MCF 10A (cell line): ENCODE measurements at regions not wholly inside any gene's neighbourhood (a gene's known extent, or its start where the extent isn't known, plus 50 kb on each side); places are given as distances from the start of the nearest gene placed in this dataset.

ENCODE experiments used
- BruUV-seq: library from RNA; stranded (reverse); fragments of 400-500 nt; replicated peaks from 2 replicates; lab custom pipeline; 2021; lab: Mats Ljungman, UMichigan
- CTCF ChIA-PET: fragments of 300-600 bp; sonication (Branson Sonifier 250); formaldehyde crosslinking; extraction: SDS; loops from one replicate; lab custom pipeline; 2021; ENCODE audit warnings: antibody characterized with exemption, inconsistent platforms; lab: Yijun Ruan, JAX
- POLR2A ChIA-PET: fragments of 300-600, 350-650 bp; sonication (Branson Sonifier 250); formaldehyde crosslinking; extraction: SDS; loops from one replicate; lab custom pipeline; 2020; ENCODE audit warnings: antibody characterized with exemption, inconsistent platforms; lab: Yijun Ruan, JAX
- DNase-seq: peaks from one replicate; pipeline ENCODE4 v3.0.0-alpha.2; 2018; ENCODE audit not compliant: unreplicated experiment
- H3K27ac Mint-ChIP-seq: one replicate; pipeline ENCODE4 v1.8.0; 2022; ENCODE audit warnings: mild to moderate bottlenecking, low read depth, mixed read lengths; ENCODE audit not compliant: unreplicated experiment
- H3K27me3 Mint-ChIP-seq: one replicate; pipeline ENCODE4 v1.8.0; 2022; ENCODE audit warnings: mixed read lengths; ENCODE audit not compliant: insufficient read depth, unreplicated experiment
- H3K36me3 Mint-ChIP-seq: one replicate; pipeline ENCODE4 v1.8.0; 2022; ENCODE audit warnings: mild to moderate bottlenecking, moderate library complexity, mixed read lengths; ENCODE audit not compliant: insufficient read depth, unreplicated experiment
- H3K4me1 Mint-ChIP-seq: one replicate; pipeline ENCODE4 v1.8.0; 2022; ENCODE audit warnings: mixed read lengths; ENCODE audit not compliant: insufficient read depth, unreplicated experiment
- H3K4me3 Mint-ChIP-seq: one replicate; pipeline ENCODE4 v1.8.0; 2022; ENCODE audit warnings: mild to moderate bottlenecking, moderate library complexity, mixed read lengths; ENCODE audit not compliant: unreplicated experiment
- H3K9me3 Mint-ChIP-seq: one replicate; pipeline ENCODE4 v1.8.0; 2022; ENCODE audit warnings: mixed read lengths; ENCODE audit not compliant: unreplicated experiment
- intact Hi-C: fragments of 100-400 bp; cut with micrococcal nuclease; formaldehyde crosslinking; loops from 2 replicates; pipeline ENCODE4 v1.14.1; 2022
- TF ChIP-seq, protein P1 (sequence below): fragments of 200-600 bp; IDR thresholded peaks from one replicate; pipeline ENCODE4 v1.8.0; 2022; ENCODE audit warnings: antibody characterized with exemption, mild to moderate bottlenecking; ENCODE audit not compliant: unreplicated experiment

DNA sequence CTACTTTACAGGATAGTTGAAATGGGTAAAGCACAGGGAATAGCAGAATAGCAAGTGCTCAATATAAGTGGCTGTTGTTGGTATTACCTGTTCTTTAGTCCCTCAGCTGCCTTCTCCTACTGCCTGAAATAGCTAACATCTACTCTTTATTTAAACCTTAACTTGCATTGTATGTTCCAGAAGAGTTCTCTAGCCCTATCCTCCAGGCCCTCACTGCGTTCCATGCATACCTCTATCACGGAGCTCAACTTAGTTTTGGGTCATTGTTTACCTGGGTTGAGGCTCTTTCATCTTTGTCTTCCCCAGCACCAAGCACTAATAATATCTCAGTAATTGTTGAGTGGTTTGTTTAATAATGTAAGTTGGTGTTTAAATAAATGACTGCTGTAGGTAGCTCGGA lies 242.2 kb upstream of the FANCL start:
- POLR2A ChIA-PET, result no interaction called here
- no TSS peak for BruUV-seq
- peaks cover 12% of the 10 kb centered on the region for H3K9me3 Mint-ChIP-seq

DNA sequence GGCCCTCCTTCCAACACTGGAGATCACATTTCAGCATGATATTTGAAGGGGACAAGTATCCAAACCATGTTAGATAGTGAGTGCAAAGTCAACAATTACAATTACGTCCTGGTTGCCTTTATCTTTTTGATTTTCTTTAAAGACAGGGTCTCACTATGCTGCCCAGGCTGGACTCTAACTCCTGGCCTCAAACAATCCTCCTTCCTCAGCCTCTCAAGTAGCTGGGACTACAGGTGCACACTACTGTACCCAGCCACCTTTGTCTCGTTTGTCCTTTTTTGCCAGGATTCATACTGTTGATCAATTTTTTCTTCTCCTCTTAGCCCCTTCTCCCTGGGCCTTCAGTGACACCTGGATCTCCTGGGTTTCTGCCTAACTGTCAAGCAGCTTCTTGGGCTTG lies 240.5 kb upstream of the FANCL start:
- H3K9me3 Mint-ChIP-seq, result peaks cover under 1% of the 10 kb centered on the region
- ChIA-PET POLR2A (no interaction called here), CTCF (interaction anchor here (0.6 kb wide), 1 partner anchor 267 kb away, joined by 3 read pairs; no protein-coding TSS in a partner anchor)
- no peaks in the 10 kb centered on the region for H3K27me3 Mint-ChIP-seq
- peaks cover 7% of the 10 kb centered on the region for H3K4me1 Mint-ChIP-seq
- no peak for DNase-seq
- TF ChIP-seq, protein P1, sequence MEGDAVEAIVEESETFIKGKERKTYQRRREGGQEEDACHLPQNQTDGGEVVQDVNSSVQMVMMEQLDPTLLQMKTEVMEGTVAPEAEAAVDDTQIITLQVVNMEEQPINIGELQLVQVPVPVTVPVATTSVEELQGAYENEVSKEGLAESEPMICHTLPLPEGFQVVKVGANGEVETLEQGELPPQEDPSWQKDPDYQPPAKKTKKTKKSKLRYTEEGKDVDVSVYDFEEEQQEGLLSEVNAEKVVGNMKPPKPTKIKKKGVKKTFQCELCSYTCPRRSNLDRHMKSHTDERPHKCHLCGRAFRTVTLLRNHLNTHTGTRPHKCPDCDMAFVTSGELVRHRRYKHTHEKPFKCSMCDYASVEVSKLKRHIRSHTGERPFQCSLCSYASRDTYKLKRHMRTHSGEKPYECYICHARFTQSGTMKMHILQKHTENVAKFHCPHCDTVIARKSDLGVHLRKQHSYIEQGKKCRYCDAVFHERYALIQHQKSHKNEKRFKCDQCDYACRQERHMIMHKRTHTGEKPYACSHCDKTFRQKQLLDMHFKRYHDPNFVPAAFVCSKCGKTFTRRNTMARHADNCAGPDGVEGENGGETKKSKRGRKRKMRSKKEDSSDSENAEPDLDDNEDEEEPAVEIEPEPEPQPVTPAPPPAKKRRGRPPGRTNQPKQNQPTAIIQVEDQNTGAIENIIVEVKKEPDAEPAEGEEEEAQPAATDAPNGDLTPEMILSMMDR, result no peak
- no peak overlapping the region for H3K4me3 Mint-ChIP-seq
- intact Hi-C loops, result no loop called here
- no peak overlapping the region for H3K27ac Mint-ChIP-seq
- no peaks in the 10 kb centered on the region for H3K36me3 Mint-ChIP-seq
- BruUV-seq, result no TSS peak

More for the DNA sequence above, 242.2 kb upstream of the FANCL start:
- H3K27me3 Mint-ChIP-seq, result no peaks in the 10 kb centered on the region
- CTCF ChIA-PET, result no interaction called here
- no peak overlapping the region for H3K4me3 Mint-ChIP-seq
- no peak overlapping the region for H3K27ac Mint-ChIP-seq
- no peaks in the 10 kb centered on the region for H3K36me3 Mint-ChIP-seq
- DNase-seq, result no peak
- TF ChIP-seq, protein P1, result no peak
- intact Hi-C loops, result no loop called here
- H3K4me1 Mint-ChIP-seq, result peaks cover 7% of the 10 kb centered on the region

DNA sequence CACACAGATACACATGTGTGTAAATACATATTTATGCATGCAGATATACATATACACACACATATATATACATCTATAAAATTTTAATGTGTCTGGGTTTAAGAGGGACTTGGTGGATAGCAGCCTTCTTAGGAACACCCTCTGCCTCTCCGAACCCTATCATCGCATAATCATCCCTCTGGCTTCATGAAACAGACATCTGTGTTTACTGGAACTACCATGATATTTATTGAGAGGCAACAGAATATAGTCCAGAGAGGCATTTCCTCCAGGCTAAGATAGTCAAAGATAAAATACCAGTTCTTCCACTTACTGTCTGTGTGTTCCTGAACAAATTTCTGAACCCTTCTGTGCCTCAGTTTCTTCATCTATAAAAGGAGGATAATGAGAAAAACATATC lies 239.0 kb upstream of the FANCL start:
- DNase-seq, result no peak
- intact Hi-C loops, result no loop called here
- Mint-ChIP-seq H3K36me3 (no peaks in the 10 kb centered on the region), H3K27ac (no peak overlapping the region), H3K9me3 (no peaks in the 10 kb centered on the region), H3K27me3 (no peaks in the 10 kb centered on the region), H3K4me1 (peaks cover 7% of the 10 kb centered on the region), H3K4me3 (no peak overlapping the region)
- CTCF ChIA-PET, result interaction anchor here (0.6 kb wide), 1 partner anchor 411 kb away, joined by 3 read pairs; no protein-coding TSS in a partner anchor
- POLR2A ChIA-PET, result no interaction called here
- TF ChIP-seq, protein P1, result no peak
- no TSS peak for BruUV-seq

DNA sequence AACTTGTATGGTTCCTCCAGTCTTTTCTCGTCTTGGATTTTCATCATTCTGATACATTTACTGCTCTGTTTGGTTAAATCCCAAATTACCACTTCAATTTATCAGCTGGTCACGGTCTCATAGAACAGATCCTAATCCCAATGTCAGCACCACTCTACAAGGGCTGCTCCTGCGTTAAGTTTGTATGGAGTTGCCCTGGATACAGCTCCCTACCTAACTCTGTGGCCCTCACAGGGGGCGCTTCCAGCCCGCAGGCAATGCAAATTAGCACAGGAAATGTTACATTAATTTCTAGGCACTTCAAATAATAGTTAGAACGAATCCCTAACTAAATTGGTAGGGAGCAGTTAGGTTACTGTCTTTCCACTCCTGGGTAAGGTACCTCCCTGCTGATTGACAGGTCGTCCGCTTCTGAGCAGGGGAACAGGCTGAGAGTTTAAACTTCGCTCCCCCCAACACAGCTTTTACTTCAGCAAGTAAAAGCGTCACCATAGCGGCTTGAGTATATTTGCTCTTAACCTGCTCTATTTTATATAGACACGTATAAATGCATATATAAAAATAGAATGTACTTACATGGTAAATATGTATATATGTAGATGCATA lies 238.5 kb upstream of the FANCL start:
- Mint-ChIP-seq H3K27me3 (no peaks in the 10 kb centered on the region), H3K4me1 (peaks cover 7% of the 10 kb centered on the region), H3K27ac (no peak overlapping the region), H3K9me3 (no peaks in the 10 kb centered on the region), H3K36me3 (no peaks in the 10 kb centered on the region), H3K4me3 (no peak overlapping the region)
- DNase-seq, result no peak
- ChIA-PET CTCF (no interaction called here), POLR2A (no interaction called here)
- TF ChIP-seq, protein P1, result no peak
- intact Hi-C loops, result no loop called here
- BruUV-seq, result no TSS peak
